Activated CD4-positive, alpha-beta T cell treated with anti-CD3 and anti-CD28 coated beads for 24 hours (primary cell): ENCODE measurements at regions not wholly inside any gene's neighbourhood (a gene's known extent, or its start where the extent isn't known, plus 50 kb on each side); places are given as distances from the start of the nearest gene placed in this dataset.
"Not testable (repeated sequence)": the region's sequence is repeated elsewhere in the genome, so short reads cannot be mapped to it uniquely, and the experiment has no call there.

Experiments used
- DNase-seq, 2 donors: peaks; one replicate each; pipeline ENCODE4 v3.0.0-alpha.2; 2020; ENCODE audit warnings: low read depth in 2 of 2

DNA sequence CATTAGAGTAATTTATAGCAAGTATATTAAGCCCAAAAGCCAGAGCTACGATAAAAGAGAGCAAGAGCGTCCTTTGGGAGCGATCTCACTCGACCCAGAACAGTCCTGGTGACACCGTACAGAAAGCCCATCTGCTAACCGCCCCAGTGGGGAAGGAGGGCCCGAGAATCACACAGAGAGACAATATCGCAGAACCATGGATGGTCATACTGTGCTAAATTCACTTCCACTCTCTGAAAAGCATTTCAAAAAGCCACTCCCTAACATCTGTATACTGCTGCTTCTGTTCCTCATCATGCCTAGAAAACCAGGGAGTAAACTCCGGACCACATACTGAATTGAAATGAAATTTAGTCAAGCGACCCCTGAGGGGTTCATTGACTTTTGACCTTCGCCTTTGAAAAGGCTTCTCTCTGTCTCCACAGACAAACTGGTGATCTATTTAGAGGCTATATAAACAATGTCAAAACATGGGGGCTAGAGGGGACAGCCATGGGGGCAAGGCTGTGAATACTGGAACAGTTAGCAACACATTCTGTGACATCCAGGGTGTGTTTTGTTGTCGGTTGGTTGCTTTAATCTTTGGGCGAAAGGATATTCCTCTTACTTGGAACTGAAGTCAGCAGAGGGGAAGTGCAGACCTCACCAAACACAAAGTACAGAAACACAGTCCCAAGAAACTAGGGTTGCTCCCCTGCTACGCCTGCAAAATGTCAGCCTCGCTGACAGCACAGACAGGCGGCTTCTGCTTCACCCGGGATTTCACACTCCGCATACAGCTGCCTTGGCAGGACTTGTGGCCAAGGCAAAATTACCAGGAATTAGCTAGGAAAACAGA is 129.0 kb upstream of the RASGEF1B start:
- DNase-seq, result no peak

GRCh38 chr4:81599742-81600380 is 128.2 kb upstream of the RASGEF1B start:
- no peak for DNase-seq

DNA sequence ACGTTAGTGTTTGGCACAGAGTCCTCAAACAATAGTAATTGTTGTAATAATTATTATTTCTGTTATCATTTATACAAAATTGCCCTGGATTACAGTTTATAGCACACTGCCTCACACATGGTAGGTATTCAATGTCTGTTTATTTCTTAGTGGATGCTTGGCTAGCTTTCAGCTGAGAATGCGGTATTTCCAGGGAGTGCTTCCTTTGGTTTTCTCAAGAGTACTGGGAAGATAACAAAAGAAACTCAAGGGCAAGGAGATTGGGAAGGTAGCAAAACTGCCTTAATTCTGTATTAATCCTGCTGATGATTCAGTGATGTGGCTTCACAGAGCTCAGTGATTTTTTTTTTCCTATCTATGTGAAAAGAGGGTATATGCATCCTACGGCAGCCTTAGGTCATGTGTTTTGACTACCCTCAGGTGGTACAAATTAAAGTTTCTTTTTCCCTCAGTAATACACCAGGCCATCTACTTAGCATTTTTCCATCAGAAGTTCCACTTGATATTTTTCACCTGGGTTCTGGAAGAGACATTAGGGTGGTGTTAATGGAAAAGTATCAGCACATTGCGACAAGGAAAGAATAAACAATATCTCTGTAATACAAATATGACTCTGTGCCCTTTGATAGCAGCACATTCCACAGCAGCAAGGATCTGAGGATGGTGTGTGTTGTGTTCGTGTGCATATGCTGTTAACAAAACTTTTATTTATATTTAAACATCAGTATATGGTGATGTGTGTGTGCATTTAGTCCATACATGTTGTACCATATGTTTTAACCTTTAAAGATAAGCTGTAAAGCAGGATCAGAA is 124.3 kb upstream of the RASGEF1B start:
- DNase-seq, result no peak

DNA sequence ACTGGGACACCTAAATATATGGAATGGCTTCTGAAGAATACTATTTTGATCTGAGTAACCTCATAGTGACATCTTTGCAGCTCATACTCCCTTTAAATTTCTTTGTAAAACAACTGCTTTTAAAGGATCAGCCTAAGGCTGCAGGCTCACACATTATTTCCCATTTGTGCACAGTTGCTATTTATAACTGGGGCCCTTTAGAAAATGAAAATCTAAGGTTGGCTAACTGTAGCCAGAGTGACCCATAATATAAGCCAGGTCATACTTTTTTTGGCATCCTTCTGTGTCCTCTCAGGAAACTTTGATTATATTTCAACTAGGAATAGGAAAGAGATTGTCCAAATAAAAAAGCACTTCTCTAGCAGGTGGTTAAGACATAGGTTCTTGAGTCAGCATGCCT is 123.6 kb upstream of the RASGEF1B start:
- no peak for DNase-seq

GRCh38 chr4:81594490-81595159 is 122.9 kb upstream of the RASGEF1B start:
- DNase-seq, result no peak

GRCh38 chr4:81592701-81593100 is 121.0 kb upstream of the RASGEF1B start:
- DNase-seq, result no peak

DNA sequence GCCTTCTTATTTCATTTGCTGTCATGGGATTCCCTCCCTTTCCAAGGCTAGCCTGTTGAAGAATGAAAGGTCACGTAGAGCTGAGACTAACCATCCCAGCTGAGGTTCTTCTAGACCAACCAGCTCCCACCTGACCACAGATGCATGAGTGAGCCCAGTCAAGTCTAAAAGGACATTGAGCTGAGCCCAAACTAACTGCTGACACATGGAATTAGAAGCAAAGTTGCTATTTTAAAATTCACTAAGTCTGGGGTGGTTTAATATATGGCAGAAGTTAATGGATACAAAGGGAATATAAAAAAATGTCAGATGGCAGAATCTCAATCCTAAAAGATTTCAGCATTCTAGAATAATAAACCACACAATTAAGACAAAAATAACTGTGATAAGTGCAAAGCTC is 118.9 kb upstream of the RASGEF1B start:
- DNase-seq, result no peak

DNA sequence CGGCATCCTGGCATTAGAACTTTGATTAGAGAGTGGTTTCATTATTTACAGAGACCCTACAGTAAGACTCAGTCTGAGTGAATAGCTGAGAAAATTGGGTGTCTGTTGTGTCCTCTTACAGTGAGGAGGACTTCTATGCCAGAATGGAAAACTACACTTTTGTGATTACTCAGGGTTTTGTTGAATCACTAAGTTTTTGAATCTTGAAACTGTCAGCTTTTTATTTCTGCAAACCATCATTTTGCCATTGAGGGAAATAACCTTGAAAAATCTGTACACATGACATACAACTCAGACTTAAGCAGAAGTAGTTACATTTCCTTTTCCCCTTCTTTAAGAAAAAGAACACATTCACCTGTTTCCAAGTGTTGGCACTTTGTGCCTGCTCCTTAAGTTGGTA is 117.6 kb upstream of the RASGEF1B start:
- no peak for DNase-seq

GRCh38 chr4:81586706-81587105 is 115.0 kb upstream of the RASGEF1B start:
- DNase-seq, result no peak

GRCh38 chr4:81580994-81581374 is 109.3 kb upstream of the RASGEF1B start:
- DNase-seq, result not testable (repeated sequence)

- no peak for DNase-seq
These were observed 108.8 kb upstream of the RASGEF1B start for GRCh38 chr4:81580346-81580993.

GRCh38 chr4:81577392-81577791 is 105.7 kb upstream of the RASGEF1B start:
- DNase-seq, result no peak

- DNase-seq, result no peak
These were observed 103.3 kb upstream of the RASGEF1B start for GRCh38 chr4:81574991-81575390.

DNA sequence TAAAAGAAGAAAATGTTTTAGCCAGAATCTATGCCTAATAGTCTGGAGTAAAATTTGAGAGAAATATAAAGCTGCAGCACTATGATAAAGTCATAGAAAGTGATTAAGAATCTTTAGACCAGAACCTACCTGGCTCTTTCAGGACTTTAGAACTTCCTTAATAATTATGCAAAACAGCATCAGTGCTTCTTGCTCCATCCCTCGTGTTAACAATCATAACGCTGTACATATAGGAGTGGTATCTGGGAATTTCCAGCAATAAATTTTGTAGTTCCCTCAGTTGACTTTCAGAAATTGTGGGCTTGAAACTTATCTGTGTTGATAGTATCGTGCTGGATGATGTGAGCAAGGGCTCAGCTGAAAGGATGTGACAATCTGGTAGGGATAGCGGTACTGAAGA is 102.1 kb upstream of the RASGEF1B start:
- no peak for DNase-seq

- no peak for DNase-seq
These were observed 100.7 kb upstream of the RASGEF1B start for GRCh38 chr4:81572402-81572801.

DNA sequence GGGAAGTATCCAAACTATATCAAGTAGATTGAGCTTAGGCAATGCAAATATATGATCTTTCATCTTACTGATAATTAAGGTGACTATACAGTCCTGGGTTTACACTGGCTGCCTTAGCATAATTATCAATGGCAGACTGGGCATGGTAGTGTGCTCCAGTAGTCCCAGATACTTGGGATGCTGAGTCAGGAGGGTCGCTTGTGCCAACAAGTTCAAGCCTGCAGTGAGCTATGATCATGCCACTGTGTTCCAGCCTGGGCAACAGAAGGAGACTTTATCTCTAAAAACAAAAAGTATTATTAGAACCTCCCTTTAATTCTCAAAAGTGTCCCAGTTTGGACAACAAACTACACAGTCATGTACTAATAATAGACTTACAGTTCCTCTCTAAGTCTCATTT is 99.4 kb upstream of the RASGEF1B start:
- DNase-seq, result no peak

- DNase-seq, result no peak
These were observed 94.5 kb upstream of the RASGEF1B start for GRCh38 chr4:81566161-81566591.

GRCh38 chr4:81565142-81565870 is 93.6 kb upstream of the RASGEF1B start:
- DNase-seq, result no peak

DNA sequence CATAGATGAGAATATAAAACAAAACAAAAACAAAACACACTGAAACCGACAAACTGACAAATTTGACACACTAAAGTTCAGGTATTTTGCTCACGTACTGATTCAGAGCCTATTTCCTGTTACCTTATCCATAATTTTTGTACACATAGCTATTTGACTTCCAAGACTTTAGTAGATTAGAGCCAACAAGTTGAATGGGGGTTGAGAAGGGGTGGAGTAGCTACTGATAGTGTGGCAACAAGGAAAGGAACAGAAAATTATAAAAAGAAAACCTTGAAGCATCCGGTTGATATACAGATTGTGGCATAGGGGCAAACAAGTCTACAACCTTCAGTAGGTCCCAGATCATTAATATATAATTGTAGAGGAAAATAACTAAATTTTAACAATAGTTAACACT is 92.3 kb upstream of the RASGEF1B start:
- DNase-seq, result no peak

GRCh38 chr4:81562093-81562492 is 90.4 kb upstream of the RASGEF1B start:
- DNase-seq, result no peak

DNA sequence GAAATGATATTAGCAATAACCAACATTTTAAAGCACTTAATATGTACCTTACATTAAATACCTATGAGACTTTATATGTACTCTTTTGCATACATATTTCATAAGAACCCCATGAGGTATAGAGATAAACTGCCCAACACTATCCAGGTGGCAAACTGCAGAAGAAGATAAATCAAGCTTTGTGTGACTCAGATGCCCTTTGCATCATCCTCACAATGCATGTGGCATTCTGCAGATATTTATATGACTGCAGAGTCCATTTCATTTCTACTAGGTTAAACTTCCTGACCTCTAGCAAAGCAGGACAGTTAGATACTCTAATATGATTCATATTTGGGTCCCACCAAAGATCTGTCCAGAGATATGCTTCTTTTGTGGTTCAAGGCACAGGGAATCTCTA is 85.6 kb upstream of the RASGEF1B start:
- DNase-seq, result no peak
